ENCODE measurements at regions not wholly inside any gene's neighbourhood (a gene's known extent, or its start where the extent isn't known, plus 50 kb on each side); places are given as distances from the start of the nearest gene placed in this dataset.
"Not testable (repeated sequence)": the region's sequence is repeated elsewhere in the genome, so short reads cannot be mapped to it uniquely, and the experiment has no call there.

- not testable (repeated sequence) for TF ChIP-seq CTCF, POLR2A (IDR thresholded peaks at IDR 0.05)
These were observed 108.6 kb upstream of the PRSS12 start for GRCh38 chr4:118461435-118461834.
